Activated CD4-positive, alpha-beta memory T cell treated with anti-CD3 and anti-CD28 coated beads for 36 hours (primary cell): ENCODE measurements at regions not wholly inside any gene's neighbourhood (a gene's known extent, or its start where the extent isn't known, plus 50 kb on each side); places are given as distances from the start of the nearest gene placed in this dataset.
"Not testable (repeated sequence)": the region's sequence is repeated elsewhere in the genome, so short reads cannot be mapped to it uniquely, and the experiment has no call there.

Source experiments
- CTCF ChIA-PET: fragments of 350-600 bp; sonication (Branson Sonifier 250); formaldehyde crosslinking; loops from one replicate; lab custom pipeline; 2021; ENCODE audit warnings: antibody characterized with exemption, inconsistent platforms; lab: Charles Lee
- POLR2A ChIA-PET: fragments of 350-600 bp; sonication (Branson Sonifier 250); formaldehyde crosslinking; loops from one replicate; lab custom pipeline; 2021; ENCODE audit warnings: antibody characterized with exemption; lab: Charles Lee
- DNase-seq: peaks from one replicate; pipeline ENCODE4 v3.0.0-alpha.2; 2020
- H3K27ac Mint-ChIP-seq: one replicate; pipeline ENCODE4 v1.8.0; 2021; ENCODE audit warnings: mixed read lengths
- H3K27me3 Mint-ChIP-seq: one replicate; pipeline ENCODE4 v1.8.0; 2021; ENCODE audit warnings: mixed read lengths
- H3K36me3 Mint-ChIP-seq: one replicate; pipeline ENCODE4 v1.8.0; 2021; ENCODE audit warnings: mixed read lengths
- H3K4me1 Mint-ChIP-seq: one replicate; pipeline ENCODE4 v1.8.0; 2021; ENCODE audit warnings: low read depth, mixed read lengths
- H3K4me3 Mint-ChIP-seq: one replicate; pipeline ENCODE4 v1.8.0; 2021; ENCODE audit warnings: mild to moderate bottlenecking, mixed read lengths
- H3K9me3 Mint-ChIP-seq: one replicate; pipeline ENCODE4 v1.8.0; 2021; ENCODE audit warnings: mixed read lengths
- intact Hi-C: fragments of 100-400 bp; cut with micrococcal nuclease; formaldehyde crosslinking; loops from one replicate; pipeline ENCODE4 v1.15.1; 2023

GRCh38 chr20:50355590-50356524, 154.3 kb upstream of the PTPN1 start:
- ChIA-PET POLR2A (interaction anchor here (1.0 kb wide), 1 partner anchor 70 kb away, joined by 3 read pairs; no protein-coding TSS in a partner anchor), CTCF (interaction anchor here (0.6 kb wide), 1 partner anchor 287 kb away, joined by 3 read pairs; no protein-coding TSS in a partner anchor)
- Mint-ChIP-seq H3K27ac (no peak overlapping the region), H3K4me3 (no peak overlapping the region), H3K27me3 (no peaks in the 10 kb centered on the region), H3K9me3 (no peaks in the 10 kb centered on the region), H3K36me3 (no peaks in the 10 kb centered on the region), H3K4me1 (peaks cover 6% of the 10 kb centered on the region)
- intact Hi-C loops, result no loop called here
- DNase-seq, result no peak

- Mint-ChIP-seq H3K27me3 (no peaks in the 10 kb centered on the region), H3K36me3 (no peaks in the 10 kb centered on the region), H3K4me1 (peaks cover 4% of the 10 kb centered on the region), H3K27ac (no peak overlapping the region), H3K9me3 (no peaks in the 10 kb centered on the region), H3K4me3 (no peak overlapping the region)
- POLR2A ChIA-PET, result interaction anchor here (1.0 kb wide), 2 partner anchors 21 to 71 kb away, joined by 3 read pairs; no protein-coding TSS in a partner anchor
- CTCF ChIA-PET, result no interaction called here
- no peak for DNase-seq
- intact Hi-C loops, result no loop called here
These were observed 153.7 kb upstream of the PTPN1 start for GRCh38 chr20:50356525-50356885.

- no peak overlapping the region for H3K4me3 Mint-ChIP-seq
- H3K27ac Mint-ChIP-seq, result no peak overlapping the region
- CTCF ChIA-PET, result no interaction called here
- peaks cover 4% of the 10 kb centered on the region for H3K4me1 Mint-ChIP-seq
- DNase-seq, result no peak
- POLR2A ChIA-PET, result interaction anchor here (1.0 kb wide), 2 partner anchors 21 to 72 kb away, joined by 3 read pairs; no protein-coding TSS in a partner anchor
- no peaks in the 10 kb centered on the region for H3K9me3 Mint-ChIP-seq
- intact Hi-C loops, result no loop called here
- no peaks in the 10 kb centered on the region for H3K27me3 Mint-ChIP-seq
- H3K36me3 Mint-ChIP-seq, result no peaks in the 10 kb centered on the region
These were observed 153.0 kb upstream of the PTPN1 start for GRCh38 chr20:50356962-50357782.

GRCh38 chr20:50357783-50358161, 152.4 kb upstream of the PTPN1 start:
- intact Hi-C loops, result no loop called here
- Mint-ChIP-seq H3K27me3 (no peaks in the 10 kb centered on the region), H3K9me3 (no peaks in the 10 kb centered on the region), H3K4me1 (peaks cover 4% of the 10 kb centered on the region), H3K36me3 (no peaks in the 10 kb centered on the region), H3K27ac (no peak overlapping the region), H3K4me3 (no peak overlapping the region)
- ChIA-PET CTCF (no interaction called here), POLR2A (interaction anchor here (1.0 kb wide), 1 partner anchor 20 kb away, joined by 3 read pairs; no protein-coding TSS in a partner anchor)
- no peak for DNase-seq

- POLR2A ChIA-PET, result no interaction called here
- intact Hi-C loops, result no loop called here
- Mint-ChIP-seq H3K27ac (no peak overlapping the region), H3K4me1 (peaks cover 4% of the 10 kb centered on the region), H3K36me3 (no peaks in the 10 kb centered on the region), H3K4me3 (no peak overlapping the region), H3K9me3 (no peaks in the 10 kb centered on the region), H3K27me3 (no peaks in the 10 kb centered on the region)
- CTCF ChIA-PET, result no interaction called here
- no peak for DNase-seq
These were observed 152.0 kb upstream of the PTPN1 start for GRCh38 chr20:50358166-50358565.

- POLR2A ChIA-PET, result no interaction called here
- intact Hi-C loops, result no loop called here
- no peaks in the 10 kb centered on the region for H3K27me3 Mint-ChIP-seq
- CTCF ChIA-PET, result no interaction called here
- H3K36me3 Mint-ChIP-seq, result no peaks in the 10 kb centered on the region
- H3K9me3 Mint-ChIP-seq, result no peaks in the 10 kb centered on the region
- DNase-seq, result no peak
- no peak overlapping the region for H3K27ac Mint-ChIP-seq
- no peak overlapping the region for H3K4me3 Mint-ChIP-seq
- no peaks in the 10 kb centered on the region for H3K4me1 Mint-ChIP-seq
These were observed 151.2 kb upstream of the PTPN1 start for GRCh38 chr20:50358971-50359370.

- no peaks in the 10 kb centered on the region for H3K27me3 Mint-ChIP-seq
- no peak for DNase-seq
- H3K4me1 Mint-ChIP-seq, result no peaks in the 10 kb centered on the region
- intact Hi-C loops, result no loop called here
- H3K36me3 Mint-ChIP-seq, result no peaks in the 10 kb centered on the region
- H3K9me3 Mint-ChIP-seq, result no peaks in the 10 kb centered on the region
- no peak overlapping the region for H3K4me3 Mint-ChIP-seq
- CTCF ChIA-PET, result no interaction called here
- H3K27ac Mint-ChIP-seq, result no peak overlapping the region
- POLR2A ChIA-PET, result no interaction called here
These were observed 150.5 kb upstream of the PTPN1 start for GRCh38 chr20:50359607-50360217.

GRCh38 chr20:50360218-50360672, 149.9 kb upstream of the PTPN1 start:
- DNase-seq, result no peak
- Mint-ChIP-seq H3K36me3 (no peaks in the 10 kb centered on the region), H3K4me1 (no peaks in the 10 kb centered on the region), H3K4me3 (no peak overlapping the region), H3K9me3 (no peaks in the 10 kb centered on the region), H3K27ac (no peak overlapping the region), H3K27me3 (no peaks in the 10 kb centered on the region)
- POLR2A ChIA-PET, result no interaction called here
- CTCF ChIA-PET, result no interaction called here
- intact Hi-C loops, result no loop called here

- Mint-ChIP-seq H3K27ac (no peak overlapping the region), H3K4me1 (no peaks in the 10 kb centered on the region), H3K36me3 (no peaks in the 10 kb centered on the region), H3K4me3 (no peak overlapping the region), H3K27me3 (no peaks in the 10 kb centered on the region), H3K9me3 (no peaks in the 10 kb centered on the region)
- intact Hi-C loops, result no loop called here
- ChIA-PET CTCF (no interaction called here), POLR2A (no interaction called here)
- no peak for DNase-seq
These were observed 149.3 kb upstream of the PTPN1 start for GRCh38 chr20:50360921-50361320.

- H3K4me1 Mint-ChIP-seq, H3K27ac Mint-ChIP-seq, intact Hi-C loops, H3K9me3 Mint-ChIP-seq, CTCF ChIA-PET, H3K36me3 Mint-ChIP-seq, DNase-seq, H3K27me3 Mint-ChIP-seq, POLR2A ChIA-PET, H3K4me3 Mint-ChIP-seq: not testable (repeated sequence)
These were observed 148.0 kb upstream of the PTPN1 start for GRCh38 chr20:50362177-50362576.

- Mint-ChIP-seq H3K9me3 (no peaks in the 10 kb centered on the region), H3K27me3 (peaks cover 2% of the 10 kb centered on the region), H3K27ac (no peak overlapping the region), H3K4me1 (peaks cover 11% of the 10 kb centered on the region), H3K4me3 (no peak overlapping the region), H3K36me3 (no peaks in the 10 kb centered on the region)
- intact Hi-C loops, result no loop called here
- CTCF ChIA-PET, result no interaction called here
- no peak for DNase-seq
- POLR2A ChIA-PET, result no interaction called here
These were observed 147.2 kb upstream of the PTPN1 start for GRCh38 chr20:50363027-50363426.

- peaks cover 11% of the 10 kb centered on the region for H3K4me1 Mint-ChIP-seq
- H3K27me3 Mint-ChIP-seq, result peaks cover 4% of the 10 kb centered on the region
- H3K27ac Mint-ChIP-seq, result no peak overlapping the region
- no peaks in the 10 kb centered on the region for H3K36me3 Mint-ChIP-seq
- CTCF ChIA-PET, result no interaction called here
- POLR2A ChIA-PET, result no interaction called here
- intact Hi-C loops, result no loop called here
- H3K4me3 Mint-ChIP-seq, result no peak overlapping the region
- DNase-seq, result no peak
- H3K9me3 Mint-ChIP-seq, result no peaks in the 10 kb centered on the region
These were observed 146.7 kb upstream of the PTPN1 start for GRCh38 chr20:50363479-50363878.
